Gastrocnemius medialis (tissue), 4 donors: ENCODE measurements at regions not wholly inside any gene's neighbourhood (a gene's known extent, or its start where the extent isn't known, plus 50 kb on each side); places are given as distances from the start of the nearest gene placed in this dataset.

Experiments used
- POLR2A ChIP-seq, 2 donors: fragments of 450-650 bp; IDR thresholded peaks; one replicate each; pipeline ENCODE4 v1.6.1; 2017; ENCODE audit warnings: antibody characterized with exemption in 2 of 2, mild to moderate bottlenecking in 2 of 2, moderate library complexity in 2 of 2
- TF ChIP-seq, protein P1 (sequence below), 5 experiments: fragments of 450-650 bp in 3 of 5; fragments of 200-600 bp in 2 of 5; sonication (generic) in 2 of 5; IDR thresholded peaks in 4 of 5; conservative IDR thresholded peaks in 1 of 5; 1 replicate in 4 of 5; 2 replicates in 1 of 5; pipeline ENCODE4 v1.5.1; 2016 to 2019; ENCODE audit warnings: antibody characterized with exemption in 5 of 5, mild to moderate bottlenecking in 3 of 5, moderate library complexity in 3 of 5

DNA sequence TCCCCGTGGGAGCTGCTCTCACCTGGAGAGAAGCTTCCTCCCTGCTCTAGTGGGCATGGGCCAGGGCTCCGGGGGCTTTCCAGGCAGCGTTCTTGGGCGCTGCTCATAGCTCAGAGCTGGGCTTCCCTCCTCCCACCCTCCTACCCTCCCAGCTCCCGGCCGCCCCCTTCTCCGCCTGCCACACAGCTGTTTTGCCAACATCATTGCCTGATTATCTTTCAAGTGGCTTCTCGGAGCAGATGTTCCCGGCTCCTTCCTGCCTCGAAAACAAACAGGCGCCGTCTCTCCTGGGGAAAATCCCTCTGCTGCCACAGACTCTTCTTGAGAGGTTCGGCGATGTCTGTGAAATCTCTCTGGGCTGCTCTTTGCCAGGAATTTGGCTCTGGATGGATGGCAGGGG lies 195.6 kb downstream of the RPLP1 start:
- TF ChIP-seq, protein P1, sequence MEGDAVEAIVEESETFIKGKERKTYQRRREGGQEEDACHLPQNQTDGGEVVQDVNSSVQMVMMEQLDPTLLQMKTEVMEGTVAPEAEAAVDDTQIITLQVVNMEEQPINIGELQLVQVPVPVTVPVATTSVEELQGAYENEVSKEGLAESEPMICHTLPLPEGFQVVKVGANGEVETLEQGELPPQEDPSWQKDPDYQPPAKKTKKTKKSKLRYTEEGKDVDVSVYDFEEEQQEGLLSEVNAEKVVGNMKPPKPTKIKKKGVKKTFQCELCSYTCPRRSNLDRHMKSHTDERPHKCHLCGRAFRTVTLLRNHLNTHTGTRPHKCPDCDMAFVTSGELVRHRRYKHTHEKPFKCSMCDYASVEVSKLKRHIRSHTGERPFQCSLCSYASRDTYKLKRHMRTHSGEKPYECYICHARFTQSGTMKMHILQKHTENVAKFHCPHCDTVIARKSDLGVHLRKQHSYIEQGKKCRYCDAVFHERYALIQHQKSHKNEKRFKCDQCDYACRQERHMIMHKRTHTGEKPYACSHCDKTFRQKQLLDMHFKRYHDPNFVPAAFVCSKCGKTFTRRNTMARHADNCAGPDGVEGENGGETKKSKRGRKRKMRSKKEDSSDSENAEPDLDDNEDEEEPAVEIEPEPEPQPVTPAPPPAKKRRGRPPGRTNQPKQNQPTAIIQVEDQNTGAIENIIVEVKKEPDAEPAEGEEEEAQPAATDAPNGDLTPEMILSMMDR (IDR thresholded peaks at IDR 0.05 in 4 of 5, conservative IDR thresholded peaks at IDR 0.05 in 1 of 5) = no peak
- TF ChIP-seq POLR2A (IDR thresholded peaks at IDR 0.05) = no peak
